Astrocyte of the cerebellum (primary cell): ENCODE measurements at regions not wholly inside any gene's neighbourhood (a gene's known extent, or its start where the extent isn't known, plus 50 kb on each side); places are given as distances from the start of the nearest gene placed in this dataset.

ENCODE experiments used
- DNase-seq: peaks from one replicate; pipeline ENCODE4 v3.0.0-alpha.2; 2011; ENCODE audit warnings: low read depth
- H3K4me3 ChIP-seq: 2 replicates; pipeline ENCODE4 v1.5.1; 2011; ENCODE audit warnings: mild to moderate bottlenecking, low read depth, low read length, moderate library complexity
- CTCF ChIP-seq: IDR thresholded peaks from 2 replicates; pipeline ENCODE4 v1.5.1; 2012; ENCODE audit warnings: low read length, low read depth, moderate library complexity, mild to moderate bottlenecking; ENCODE audit errors: missing control alignments
- in situ Hi-C: cut with HindIII; loops from 2 replicates; pipeline ENCODE4 v1.10.0; 2017; ENCODE audit warnings: low sequenced_read_pairs

GRCh38 chr1:82110366-82111254, 309.9 kb downstream of the ADGRL2 start:
- TF ChIP-seq CTCF: no peak
- in situ Hi-C loops: no loop called here
- DNase-seq: no peak
- H3K4me3 ChIP-seq: no peak overlapping the region

GRCh38 chr1:82108843-82109242, 308.1 kb downstream of the ADGRL2 start:
- in situ Hi-C loops: no loop called here
- no peak for DNase-seq
- no peak for TF ChIP-seq CTCF
- no peak overlapping the region for H3K4me3 ChIP-seq

GRCh38 chr1:82106672-82107071, 305.9 kb downstream of the ADGRL2 start:
- in situ Hi-C loops: no loop called here
- no peak for TF ChIP-seq CTCF
- DNase-seq: no peak
- no peak overlapping the region for H3K4me3 ChIP-seq

- in situ Hi-C loops: no loop called here
Measured at GRCh38 chr1:82099170-82099569, 298.4 kb downstream of the ADGRL2 start.

GRCh38 chr1:82094136-82094535, 293.4 kb downstream of the ADGRL2 start:
- TF ChIP-seq CTCF: no peak
- in situ Hi-C loops: no loop called here
- H3K4me3 ChIP-seq: no peak overlapping the region
- DNase-seq: no peak

More at GRCh38 chr1:82099170-82099569, 298.4 kb downstream of the ADGRL2 start:
- no peak overlapping the region for H3K4me3 ChIP-seq
- no peak for TF ChIP-seq CTCF
- DNase-seq: no peak

- in situ Hi-C loops: no loop called here
- peak; percentile 1 for TF ChIP-seq CTCF
Measured at GRCh38 chr1:82091729-82092128, 291.0 kb downstream of the ADGRL2 start.

More at GRCh38 chr1:82091729-82092128, 291.0 kb downstream of the ADGRL2 start:
- H3K4me3 ChIP-seq: no peak overlapping the region
- DNase-seq: no peak
